ENCODE measurements at regions not wholly inside any gene's neighbourhood (a gene's known extent, or its start where the extent isn't known, plus 50 kb on each side); places are given as distances from the start of the nearest gene placed in this dataset.

DNA sequence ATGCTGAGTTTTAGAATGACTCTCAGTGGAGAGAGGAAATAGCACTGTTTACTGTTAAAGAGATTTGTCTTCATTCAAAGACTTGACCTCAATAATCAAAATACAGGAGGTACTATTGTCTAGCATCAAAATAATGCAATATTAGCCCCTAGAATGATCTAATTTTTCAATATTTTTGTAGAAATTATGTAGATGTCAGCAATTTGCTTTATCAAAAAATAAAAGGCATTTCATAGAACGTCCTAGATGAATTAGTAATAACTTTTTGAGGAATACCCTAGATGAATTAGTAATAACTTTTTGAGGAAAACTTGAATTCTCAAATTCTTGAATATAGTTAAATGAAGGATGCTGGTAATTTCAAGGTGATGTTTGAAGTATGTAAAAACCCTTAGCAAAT lies 1252.1 kb upstream of the CADM2 start:
- no peak for TF ChIP-seq POLR2A (IDR thresholded peaks at IDR 0.05)
- TF ChIP-seq CTCF (IDR thresholded peaks at IDR 0.05): no peak
- no peak for TF ChIP-seq POLR2AphosphoS5 (IDR thresholded peaks at IDR 0.05)

Data from transverse colon (tissue), 4 donors.